Keratinocyte (primary cell): ENCODE measurements at regions not wholly inside any gene's neighbourhood (a gene's known extent, or its start where the extent isn't known, plus 50 kb on each side); places are given as distances from the start of the nearest gene placed in this dataset.

Experiments
- DNase-seq: peaks from one replicate; pipeline ENCODE4 v3.0.0-alpha.2; 2011; ENCODE audit warnings: low read depth, missing footprints, low spot score
- FAIRE-seq: peaks from 2 replicates; lab custom pipeline; 2011; peaks lifted over from hg19 to GRCh38; lab: Jason Lieb, UNC
- H2AFZ ChIP-seq: 2 replicates; pipeline ENCODE4 v1.6.0; 2012; ENCODE audit warnings: low read length, control low read depth, inconsistent platforms; ENCODE audit not compliant: control insufficient read depth
- H3K27ac ChIP-seq: 2 replicates; pipeline ENCODE4 v1.5.1; 2011; ENCODE audit warnings: low read length; ENCODE audit not compliant: control insufficient read depth, insufficient read depth
- H3K27me3 ChIP-seq: 3 replicates; pipeline ENCODE4 v1.6.0; 2011; ENCODE audit warnings: low read length; ENCODE audit not compliant: control insufficient read depth, insufficient read depth; ENCODE audit errors: extremely low read depth
- H3K36me3 ChIP-seq, 2 experiments: 2 replicates in 1 of 2; 3 replicates in 1 of 2; pipeline ENCODE4 v1.5.1; 2011; ENCODE audit warnings: low read length in 2 of 2, mild to moderate bottlenecking in 1 of 2; ENCODE audit not compliant: control insufficient read depth in 2 of 2, insufficient read depth in 2 of 2; ENCODE audit errors: extremely low read depth in 1 of 2
- H3K4me1 ChIP-seq: 3 replicates; pipeline ENCODE4 v1.5.1; 2011; ENCODE audit warnings: low read length; ENCODE audit not compliant: control insufficient read depth, insufficient read depth; ENCODE audit errors: extremely low read depth
- H3K4me2 ChIP-seq: 3 replicates; pipeline ENCODE4 v1.6.0; 2011; ENCODE audit warnings: low read depth, low read length; ENCODE audit not compliant: control insufficient read depth, insufficient read depth; ENCODE audit errors: extremely low read depth
- H3K4me3 ChIP-seq, 3 experiments: fragments of 200-600 bp in 1 of 3; sonication (generic) in 1 of 3; 2 replicates in 2 of 3; 3 replicates in 1 of 3; pipeline ENCODE4 v1.5.1; 2011 to 2016; ENCODE audit warnings: low read length in 3 of 3, mild to moderate bottlenecking in 3 of 3, control low read depth in 2 of 3, inconsistent platforms in 1 of 3, low read depth in 1 of 3, mixed read lengths in 1 of 3, mixed run types in 1 of 3, moderate library complexity in 1 of 3; ENCODE audit not compliant: control insufficient read depth in 2 of 3, insufficient read depth in 2 of 3; ENCODE audit errors: extremely low read depth in 1 of 3
- H3K79me2 ChIP-seq: 2 replicates; pipeline ENCODE4 v1.6.0; 2012; ENCODE audit warnings: low read length; ENCODE audit not compliant: control insufficient read depth, insufficient read depth
- H3K9ac ChIP-seq: 3 replicates; pipeline ENCODE4 v1.6.0; 2011; ENCODE audit warnings: low read length; ENCODE audit not compliant: control insufficient read depth, insufficient read depth; ENCODE audit errors: extremely low read depth
- H3K9me1 ChIP-seq: 3 replicates; pipeline ENCODE4 v1.6.0; 2011; ENCODE audit warnings: low read length; ENCODE audit not compliant: control insufficient read depth, insufficient read depth; ENCODE audit errors: extremely low read depth
- H3K9me3 ChIP-seq: 2 replicates; pipeline ENCODE4 v1.5.1; 2012; ENCODE audit warnings: low read depth, low read length; ENCODE audit not compliant: control insufficient read depth
- H4K20me1 ChIP-seq: 3 replicates; pipeline ENCODE4 v1.6.0; 2011; ENCODE audit warnings: low read length; ENCODE audit not compliant: control insufficient read depth, insufficient read depth; ENCODE audit errors: extremely low read depth
- CTCF ChIP-seq, 3 experiments: IDR thresholded peaks in 1 of 3; conservative IDR thresholded peaks in 1 of 3; optimal IDR thresholded peaks in 1 of 3; 2 replicates in 2 of 3; 3 replicates in 1 of 3; pipeline versions ENCODE3 to v1.5.1; 2011; ENCODE audit warnings: low read length in 3 of 3, mild to moderate bottlenecking in 3 of 3, moderate library complexity in 2 of 3, control low read depth in 1 of 3, inconsistent platforms in 1 of 3; ENCODE audit not compliant: insufficient read depth in 2 of 3; ENCODE audit errors: extremely low read depth in 1 of 3
- EZH2 ChIP-seq: IDR thresholded peaks from one replicate; pipeline ENCODE4 v1.6.1; 2012; ENCODE audit warnings: inconsistent platforms, mild to moderate bottlenecking, low read length, moderate library complexity
- dilution Hi-C: fragments of 300-500 bp; cut with MboI; formaldehyde crosslinking; loops from one replicate; pipeline ENCODE4 v1.7.0; 2020; ENCODE audit warnings: low sequenced_read_pairs; ENCODE audit not compliant: extremely low pct_ligation_motif_present

- Histone ChIP-seq H3K79me2 (no peaks in the 10 kb centered on the region), H2AFZ (no peak overlapping the region), H4K20me1 (no peaks in the 10 kb centered on the region), H3K9me1 (no peaks in the 10 kb centered on the region), H3K9ac (no peak overlapping the region), H3K9me3 (peaks cover 5% of the 10 kb centered on the region), H3K36me3 (no peaks in the 10 kb centered on the region), H3K4me1 (no peaks in the 10 kb centered on the region), H3K4me2 (no peak overlapping the region), H3K27ac (no peak overlapping the region), H3K4me3 (no peak overlapping the region), H3K27me3 (no peaks in the 10 kb centered on the region)
- no peak for TF ChIP-seq EZH2
- TF ChIP-seq CTCF (optimal IDR thresholded peaks at IDR 0.05 in 1 of 3, IDR thresholded peaks at IDR 0.05 in 1 of 3, conservative IDR thresholded peaks at IDR 0.05 in 1 of 3; ENCODE audit: extremely low read depth in 1 of 3, insufficient read depth in 2 of 3, low read length in 3 of 3) = no peak
- dilution Hi-C loops = no loop called here
- FAIRE-seq (no peak), DNase-seq (no peak)
These were observed 586.8 kb upstream of the MGMT start for GRCh38 chr10:128880159-128880725.

GRCh38 chr10:128881086-128881485, 586.0 kb upstream of the MGMT start:
- Histone ChIP-seq H4K20me1 (no peaks in the 10 kb centered on the region), H3K36me3 (no peaks in the 10 kb centered on the region), H2AFZ (no peak overlapping the region), H3K9me1 (no peaks in the 10 kb centered on the region), H3K9ac (no peak overlapping the region), H3K27ac (no peak overlapping the region), H3K4me2 (no peak overlapping the region), H3K4me1 (no peaks in the 10 kb centered on the region), H3K4me3 (no peak overlapping the region), H3K27me3 (no peaks in the 10 kb centered on the region), H3K9me3 (peaks cover 11% of the 10 kb centered on the region), H3K79me2 (no peaks in the 10 kb centered on the region)
- no peak for TF ChIP-seq EZH2
- TF ChIP-seq CTCF (optimal IDR thresholded peaks at IDR 0.05 in 1 of 3, IDR thresholded peaks at IDR 0.05 in 1 of 3, conservative IDR thresholded peaks at IDR 0.05 in 1 of 3; ENCODE audit: extremely low read depth in 1 of 3, insufficient read depth in 2 of 3, low read length in 3 of 3) = no peak
- FAIRE-seq = no peak
- DNase-seq = no peak
- dilution Hi-C loops = no loop called here
